ENCODE measurements at regions not wholly inside any gene's neighbourhood (a gene's known extent, or its start where the extent isn't known, plus 50 kb on each side); places are given as distances from the start of the nearest gene placed in this dataset.

- TF ChIP-seq CTCF (conservative IDR thresholded peaks at IDR 0.05; ENCODE audit: low read depth, low read length) (no peak), MAFK (IDR thresholded peaks at IDR 0.05; ENCODE audit: low read depth, low read length) (no peak), POLR2A (IDR thresholded peaks at IDR 0.05; ENCODE audit: low read depth, low read length) (no peak), RCOR1 (IDR thresholded peaks at IDR 0.05; ENCODE audit: insufficient replicate concordance, low read length) (no peak), RFX5 (IDR thresholded peaks at IDR 0.05; ENCODE audit: low read depth, low read length) (no peak), BHLHE40 (IDR thresholded peaks at IDR 0.05; ENCODE audit: low read depth, low read length) (no peak)
Measured at GRCh38 chr9:113656771-113657670, 193.5 kb downstream of the RGS3 start.

Data from IMR-90 (cell line).